NCI-H2107 treated with DMSO at 0.1 percent for 48 hours (cell line): ENCODE measurements at regions not wholly inside any gene's neighbourhood (a gene's known extent, or its start where the extent isn't known, plus 50 kb on each side); places are given as distances from the start of the nearest gene placed in this dataset.
"Not testable (repeated sequence)": the region's sequence is repeated elsewhere in the genome, so short reads cannot be mapped to it uniquely, and the experiment has no call there.

Experiments used
- DNase-seq: peaks from one replicate; lab custom pipeline; 2025; ENCODE audit not compliant: unreplicated experiment; lab: John Stamatoyannopoulos, UW

GRCh38 chr5:57979671-57980070 lies 480.2 kb downstream of the PLK2 start:
- no peak for DNase-seq

- DNase-seq, result no peak
These were observed 483.4 kb downstream of the PLK2 start for GRCh38 chr5:57976506-57976905.

DNA sequence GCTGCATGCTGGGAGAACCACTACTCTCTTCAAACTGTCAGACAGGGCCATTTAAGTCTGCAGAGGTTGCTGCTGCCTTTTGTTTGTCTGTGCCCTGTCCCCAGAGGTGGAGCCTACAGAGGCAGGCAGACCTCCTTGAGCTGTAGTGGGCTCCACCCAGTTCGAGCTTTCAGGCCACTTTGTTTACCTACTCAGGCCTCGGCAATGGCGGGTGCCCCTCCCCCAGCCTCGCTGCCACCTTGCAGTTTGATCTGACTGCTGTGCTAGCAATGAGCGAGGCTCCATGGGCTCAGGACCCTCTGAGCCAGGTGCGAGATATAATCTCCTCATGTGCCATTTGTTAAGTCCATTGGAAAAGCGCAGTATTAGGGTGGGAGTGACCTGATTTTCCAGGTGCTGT lies 487.8 kb downstream of the PLK2 start:
- not testable (repeated sequence) for DNase-seq

- DNase-seq, result no peak
These were observed 478.0 kb upstream of the ACTBL2 start for GRCh38 chr5:57960569-57960968.

- DNase-seq, result no peak
These were observed 474.0 kb upstream of the ACTBL2 start for GRCh38 chr5:57956636-57957035.

- no peak for DNase-seq
These were observed 472.9 kb upstream of the ACTBL2 start for GRCh38 chr5:57955511-57955910.

DNA sequence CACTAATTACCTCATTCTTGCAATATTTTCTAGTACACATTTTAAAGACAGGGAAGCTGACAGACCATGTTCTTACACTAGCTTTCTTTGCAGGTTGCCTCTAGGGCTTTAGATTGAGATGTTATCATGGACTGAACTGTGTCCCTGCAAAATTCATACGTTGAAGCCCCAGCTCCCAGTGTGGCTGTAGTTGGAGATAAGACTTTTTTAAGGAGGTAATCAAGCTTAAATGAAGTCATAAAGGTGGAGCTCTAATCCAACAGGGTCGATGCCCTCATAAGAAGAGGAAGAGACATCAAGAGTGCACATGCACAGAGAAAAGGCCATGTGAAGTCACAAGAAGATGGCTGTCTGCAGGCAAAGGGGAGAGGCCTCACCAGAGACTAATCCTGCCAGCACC lies 471.2 kb upstream of the ACTBL2 start:
- no peak for DNase-seq

- no peak for DNase-seq
These were observed 468.1 kb upstream of the ACTBL2 start for GRCh38 chr5:57950616-57951228.

DNA sequence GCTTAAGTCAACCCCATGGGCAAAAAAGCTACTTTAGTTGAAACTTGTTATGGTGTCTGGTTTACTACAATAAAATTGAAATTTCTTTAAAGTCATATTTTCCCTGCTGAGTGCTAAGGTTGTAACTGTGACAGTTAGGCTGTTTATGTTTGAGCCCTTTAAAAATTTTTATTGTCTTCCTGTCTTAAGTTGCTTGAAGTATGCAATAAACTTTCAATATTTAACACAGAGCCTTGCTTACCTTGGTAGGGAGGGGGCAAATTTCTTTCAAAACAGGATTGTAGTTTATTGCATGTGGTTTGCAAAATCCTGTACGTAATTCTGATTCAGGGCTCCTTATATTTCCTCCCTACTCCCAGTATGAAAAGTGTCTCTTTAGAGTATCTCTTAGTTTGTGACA lies 465.5 kb upstream of the ACTBL2 start:
- DNase-seq, result no peak

DNA sequence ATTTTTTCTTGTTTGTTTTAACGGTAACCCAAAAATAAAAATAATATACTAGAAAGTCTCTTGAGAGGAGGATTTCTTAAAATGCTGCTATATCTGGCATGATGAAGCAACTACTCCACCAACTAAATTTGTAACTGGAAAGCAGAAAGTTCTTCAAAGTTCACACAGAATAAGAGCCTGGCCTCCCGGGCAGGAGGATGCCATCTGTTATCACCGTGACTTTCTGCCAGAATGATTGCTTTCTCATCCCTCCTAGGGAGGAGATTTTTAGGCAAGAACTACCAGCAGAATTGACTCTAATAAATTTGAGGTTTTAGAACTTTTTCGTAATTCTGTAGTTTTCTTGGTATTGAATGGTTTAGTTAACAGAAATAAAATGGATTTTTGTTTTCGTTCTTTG lies 464.6 kb upstream of the ACTBL2 start:
- DNase-seq, result no peak

GRCh38 chr5:57940879-57941278 lies 458.3 kb upstream of the ACTBL2 start:
- no peak for DNase-seq

DNA sequence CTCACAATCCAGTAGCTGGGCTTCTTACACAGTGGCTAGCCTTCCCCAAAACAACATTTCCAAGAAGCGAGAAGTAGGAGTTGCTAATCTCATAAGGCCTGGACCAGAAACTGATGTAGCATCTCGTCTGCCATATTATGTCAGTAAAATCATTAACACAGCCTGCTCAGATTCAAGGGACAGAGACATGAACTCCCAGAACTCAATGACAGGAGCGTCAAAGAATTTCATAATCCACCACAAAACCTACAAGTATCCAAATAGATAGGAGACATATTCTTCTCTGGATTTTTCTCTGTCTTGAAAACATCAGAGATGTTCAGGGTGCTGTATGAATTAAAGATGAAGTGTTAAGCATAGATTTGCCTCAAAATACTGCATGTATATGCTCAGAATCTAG lies 457.6 kb upstream of the ACTBL2 start:
- DNase-seq, result no peak

DNA sequence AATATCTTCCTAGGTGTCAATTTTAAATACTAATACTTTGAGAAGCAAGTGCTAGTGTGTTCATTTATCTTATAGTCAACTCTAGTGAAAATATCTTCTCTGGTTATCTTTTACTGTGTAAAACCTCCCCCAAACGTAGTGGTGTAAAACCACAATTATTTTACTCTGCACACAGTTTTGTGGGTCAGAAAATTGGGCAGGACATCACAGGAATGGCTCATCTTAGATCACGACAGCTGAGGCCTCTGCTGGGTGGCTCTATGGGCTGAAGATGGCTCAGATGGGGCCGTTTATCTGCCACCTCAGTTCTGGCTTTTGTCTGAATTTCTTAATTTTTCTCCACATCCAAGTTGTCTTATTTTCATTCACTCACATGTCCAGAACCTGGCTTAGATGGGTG lies 457.2 kb upstream of the ACTBL2 start:
- no peak for DNase-seq

DNA sequence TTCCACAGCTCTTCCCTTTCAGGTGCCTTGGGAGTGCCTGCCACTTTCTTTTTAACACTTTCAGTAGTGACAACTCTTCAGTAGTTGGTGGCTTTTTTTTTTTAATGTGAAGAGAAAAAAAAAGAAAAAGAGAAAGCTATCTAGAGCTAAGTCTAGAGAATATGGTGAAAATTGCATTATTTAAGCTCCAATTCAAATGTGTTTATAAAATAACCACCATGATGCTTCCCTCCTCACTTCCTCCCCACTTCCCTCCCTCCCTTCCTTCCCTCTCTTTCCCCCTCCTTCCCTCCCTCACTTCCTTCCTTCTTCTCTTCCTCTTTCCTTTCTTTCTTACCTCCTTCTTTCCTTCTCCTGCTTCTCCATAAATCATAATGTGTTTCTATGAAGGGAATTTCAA lies 456.7 kb upstream of the ACTBL2 start:
- no peak for DNase-seq

DNA sequence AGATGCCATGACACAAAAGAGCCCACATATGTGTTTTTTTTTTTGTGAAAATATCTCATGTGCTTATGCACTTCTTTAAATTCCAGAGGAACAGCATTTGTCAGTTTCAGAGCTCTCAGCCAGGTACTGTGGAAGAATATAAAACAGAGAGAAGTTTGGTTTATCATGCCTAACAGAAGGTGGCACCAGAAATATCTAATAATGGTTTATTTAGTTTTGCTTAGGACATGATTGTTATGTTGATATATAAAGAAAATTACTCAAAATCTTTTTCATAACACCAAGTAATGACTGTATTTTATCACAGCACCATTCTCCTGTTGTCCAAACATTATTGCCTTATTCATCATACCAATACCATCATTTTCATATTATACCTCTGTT lies 455.6 kb upstream of the ACTBL2 start:
- DNase-seq, result no peak

DNA sequence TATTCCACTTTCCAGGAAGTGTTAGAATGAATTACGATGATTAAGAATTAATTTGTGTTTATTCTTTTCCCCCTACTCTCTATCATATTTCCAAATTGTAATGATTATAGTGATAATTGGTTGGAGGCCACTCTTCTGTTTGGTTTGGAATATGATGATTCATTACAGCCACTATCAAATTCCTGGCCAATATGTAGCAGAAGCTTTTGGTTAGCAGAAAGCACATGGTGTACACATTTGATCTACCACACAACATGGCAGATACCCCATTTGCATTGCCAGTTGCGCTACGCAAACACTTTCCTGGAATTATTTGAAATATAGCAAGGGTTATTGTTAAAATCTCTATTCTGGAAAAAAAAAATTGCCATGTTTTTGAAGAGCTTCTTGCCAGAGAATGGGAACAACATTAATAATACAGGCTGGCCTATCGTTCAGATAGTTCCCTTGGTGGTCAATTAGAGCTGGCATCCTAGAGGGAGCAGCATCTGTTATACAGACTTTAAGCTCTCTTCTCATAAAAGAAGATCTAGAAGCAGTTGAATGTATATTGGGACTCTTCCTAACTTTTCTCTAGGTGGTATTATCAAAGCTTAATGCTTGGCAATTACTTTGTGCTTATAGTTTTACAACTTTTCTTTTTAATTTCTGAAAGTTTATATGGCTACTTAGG lies 455.0 kb upstream of the ACTBL2 start:
- DNase-seq, result no peak

GRCh38 chr5:57937025-57937424 lies 454.4 kb upstream of the ACTBL2 start:
- no peak for DNase-seq

GRCh38 chr5:57932761-57933160 lies 450.1 kb upstream of the ACTBL2 start:
- no peak for DNase-seq

DNA sequence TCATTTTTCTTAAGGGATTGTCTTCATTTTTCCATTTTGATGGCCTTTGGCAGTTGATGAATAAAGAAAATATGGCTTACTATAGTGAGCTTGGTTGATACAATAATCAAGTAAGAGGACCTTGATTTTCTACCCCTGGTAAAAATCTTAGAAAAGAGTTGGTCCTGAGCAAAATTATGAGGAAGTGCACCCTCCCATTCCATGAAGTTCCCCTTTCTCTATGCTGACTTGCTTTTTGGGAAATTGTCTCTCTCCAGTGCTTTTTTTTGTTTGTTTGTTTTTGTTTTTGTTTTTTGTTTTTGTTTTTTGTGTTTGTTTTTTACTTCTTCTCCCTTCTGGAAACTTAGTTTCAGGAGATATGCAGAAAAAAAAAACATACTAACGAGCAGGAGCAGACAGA lies 449.2 kb upstream of the ACTBL2 start:
- DNase-seq, result no peak

- DNase-seq, result no peak
These were observed 448.7 kb upstream of the ACTBL2 start for GRCh38 chr5:57931352-57931751.

DNA sequence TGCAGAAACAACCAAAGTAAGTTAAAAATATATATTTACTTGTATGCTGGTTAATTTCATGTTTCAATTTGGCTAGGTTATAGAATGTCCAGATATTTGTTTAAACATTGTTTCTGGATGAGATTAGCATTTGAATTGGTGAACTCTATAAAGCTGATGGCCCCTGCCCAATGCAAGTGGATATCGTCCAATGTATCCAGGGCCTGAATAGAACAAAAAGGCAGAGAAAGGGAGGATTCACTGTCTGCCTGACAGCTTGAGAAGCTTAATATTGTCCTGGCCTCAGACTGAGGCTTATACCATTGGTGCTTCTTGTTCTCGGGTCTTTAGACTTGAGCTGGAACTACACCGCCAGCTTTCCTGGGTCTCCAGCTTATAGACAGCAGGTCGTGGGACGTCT lies 446.7 kb upstream of the ACTBL2 start:
- no peak for DNase-seq

- not testable (repeated sequence) for DNase-seq
These were observed 440.5 kb upstream of the ACTBL2 start for GRCh38 chr5:57923094-57923493.

DNA sequence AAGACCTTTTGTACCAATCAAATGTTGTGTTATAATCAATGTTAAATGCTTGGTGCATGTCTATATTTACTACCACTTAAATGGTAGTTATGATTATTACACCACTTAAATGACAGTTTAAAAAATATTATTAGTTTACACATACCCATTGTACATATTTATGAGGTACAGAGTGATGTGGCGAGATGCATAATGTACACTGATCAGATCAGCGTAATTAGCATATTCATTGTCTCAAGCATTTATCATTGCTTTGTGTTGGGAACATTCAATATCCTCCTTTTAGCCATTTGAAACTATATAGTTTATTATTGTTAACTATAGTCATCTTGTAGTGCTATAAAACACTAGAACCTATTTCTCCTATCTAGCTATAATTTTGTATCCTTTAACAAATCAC lies 434.4 kb upstream of the ACTBL2 start:
- DNase-seq, result no peak
